ENCODE measurements at regions not wholly inside any gene's neighbourhood (a gene's known extent, or its start where the extent isn't known, plus 50 kb on each side); places are given as distances from the start of the nearest gene placed in this dataset.

- in situ Hi-C loops (cut with HindIII; ENCODE audit: low sequenced_read_pairs) = no loop called here
- no peak for DNase-seq (ENCODE audit: low spot score)
Measured at GRCh38 chr14:76599141-76599540, 162.1 kb upstream of the VASH1 start.

- DNase-seq (ENCODE audit: low spot score) = peak; percentile 76
- in situ Hi-C loops (cut with HindIII; ENCODE audit: low sequenced_read_pairs) = no loop called here
Measured at GRCh38 chr14:76599559-76600287, 161.5 kb upstream of the VASH1 start.

- DNase-seq (ENCODE audit: low spot score) = no peak
- in situ Hi-C loops (cut with HindIII; ENCODE audit: low sequenced_read_pairs) = no loop called here
Measured at GRCh38 chr14:76603713-76604112, 157.6 kb upstream of the VASH1 start.

GRCh38 chr14:76607510-76607909 lies 153.8 kb upstream of the VASH1 start:
- DNase-seq (ENCODE audit: low spot score) = no peak
- in situ Hi-C loops (cut with HindIII; ENCODE audit: low sequenced_read_pairs) = no loop called here

GRCh38 chr14:76612654-76613053 lies 148.6 kb upstream of the VASH1 start:
- in situ Hi-C loops (cut with HindIII; ENCODE audit: low sequenced_read_pairs) = no loop called here
- DNase-seq (ENCODE audit: low spot score) = no peak

GRCh38 chr14:76613616-76614015 lies 147.7 kb upstream of the VASH1 start:
- in situ Hi-C loops (cut with HindIII; ENCODE audit: low sequenced_read_pairs) = no loop called here
- DNase-seq (ENCODE audit: low spot score) = no peak

GRCh38 chr14:76615331-76615730 lies 145.9 kb upstream of the VASH1 start:
- in situ Hi-C loops (cut with HindIII; ENCODE audit: low sequenced_read_pairs) = no loop called here

GRCh38 chr14:76617440-76617839 lies 143.8 kb upstream of the VASH1 start:
- in situ Hi-C loops (cut with HindIII; ENCODE audit: low sequenced_read_pairs) = no loop called here
- no peak for DNase-seq (ENCODE audit: low spot score)

More at GRCh38 chr14:76615331-76615730, 145.9 kb upstream of the VASH1 start:
- no peak for DNase-seq (ENCODE audit: low spot score)

- in situ Hi-C loops (cut with HindIII; ENCODE audit: low sequenced_read_pairs) = no loop called here
- DNase-seq (ENCODE audit: low spot score) = no peak
Measured at GRCh38 chr14:76636602-76637001, 124.7 kb upstream of the VASH1 start.

GRCh38 chr14:76638841-76639240 lies 122.4 kb upstream of the VASH1 start:
- DNase-seq (ENCODE audit: low spot score) = no peak
- in situ Hi-C loops (cut with HindIII; ENCODE audit: low sequenced_read_pairs) = no loop called here

GRCh38 chr14:76639606-76640229 lies 121.5 kb upstream of the VASH1 start:
- no peak for DNase-seq (ENCODE audit: low spot score)
- in situ Hi-C loops (cut with HindIII; ENCODE audit: low sequenced_read_pairs) = no loop called here

- no peak for DNase-seq (ENCODE audit: low spot score)
- in situ Hi-C loops (cut with HindIII; ENCODE audit: low sequenced_read_pairs) = no loop called here
Measured at GRCh38 chr14:76640923-76641395, 120.3 kb upstream of the VASH1 start.

GRCh38 chr14:76641541-76641940 lies 119.7 kb upstream of the VASH1 start:
- DNase-seq (ENCODE audit: low spot score) = no peak
- in situ Hi-C loops (cut with HindIII; ENCODE audit: low sequenced_read_pairs) = no loop called here

GRCh38 chr14:76643887-76644286 lies 117.4 kb upstream of the VASH1 start:
- no peak for DNase-seq (ENCODE audit: low spot score)
- in situ Hi-C loops (cut with HindIII; ENCODE audit: low sequenced_read_pairs) = no loop called here

GRCh38 chr14:76644855-76645518 lies 116.3 kb upstream of the VASH1 start:
- in situ Hi-C loops (cut with HindIII; ENCODE audit: low sequenced_read_pairs) = no loop called here

GRCh38 chr14:76647697-76648298 lies 113.5 kb upstream of the VASH1 start:
- peak; percentile 48 for DNase-seq (ENCODE audit: low spot score)
- in situ Hi-C loops (cut with HindIII; ENCODE audit: low sequenced_read_pairs) = no loop called here

More at GRCh38 chr14:76644855-76645518, 116.3 kb upstream of the VASH1 start:
- peak; percentile 12 for DNase-seq (ENCODE audit: low spot score)

GRCh38 chr14:76651410-76652055 lies 109.7 kb upstream of the VASH1 start:
- no peak for DNase-seq (ENCODE audit: low spot score)
- in situ Hi-C loops (cut with HindIII; ENCODE audit: low sequenced_read_pairs) = no loop called here

- no peak for DNase-seq (ENCODE audit: low spot score)
- in situ Hi-C loops (cut with HindIII; ENCODE audit: low sequenced_read_pairs) = no loop called here
Measured at GRCh38 chr14:76653875-76654572, 107.2 kb upstream of the VASH1 start.

- DNase-seq (ENCODE audit: low spot score) = no peak
- in situ Hi-C loops (cut with HindIII; ENCODE audit: low sequenced_read_pairs) = no loop called here
Measured at GRCh38 chr14:76654573-76655108, 106.6 kb upstream of the VASH1 start.
